Retina (tissue), 1 donor: ENCODE measurements at regions not wholly inside any gene's neighbourhood (a gene's known extent, or its start where the extent isn't known, plus 50 kb on each side); places are given as distances from the start of the nearest gene placed in this dataset.
"Not testable (repeated sequence)": the region's sequence is repeated elsewhere in the genome, so short reads cannot be mapped to it uniquely, and the experiment has no call there.

Experiments
- DNase-seq: peaks from one replicate; pipeline ENCODE4 v3.0.0-alpha.2; 2016

DNA sequence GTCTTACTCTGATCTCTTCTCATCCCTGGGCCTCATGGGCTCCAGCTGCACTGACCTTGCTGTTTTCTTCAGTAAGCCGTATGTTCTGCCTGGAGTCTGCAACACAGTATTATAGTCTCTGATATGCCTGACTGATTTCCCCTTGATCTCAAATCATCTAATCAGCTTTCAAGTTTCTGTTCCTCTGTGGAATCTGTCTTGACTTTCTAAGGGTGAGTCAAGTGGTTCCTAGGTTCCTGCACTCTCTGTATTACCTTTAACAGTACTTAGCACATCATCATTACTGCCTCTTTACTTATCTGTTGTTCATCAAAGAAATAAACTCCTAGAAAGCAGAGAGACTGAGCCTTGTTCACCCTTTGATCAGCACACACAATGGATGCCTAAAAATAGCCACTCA lies 350.7 kb downstream of the LMO7 start:
- no peak for DNase-seq

DNA sequence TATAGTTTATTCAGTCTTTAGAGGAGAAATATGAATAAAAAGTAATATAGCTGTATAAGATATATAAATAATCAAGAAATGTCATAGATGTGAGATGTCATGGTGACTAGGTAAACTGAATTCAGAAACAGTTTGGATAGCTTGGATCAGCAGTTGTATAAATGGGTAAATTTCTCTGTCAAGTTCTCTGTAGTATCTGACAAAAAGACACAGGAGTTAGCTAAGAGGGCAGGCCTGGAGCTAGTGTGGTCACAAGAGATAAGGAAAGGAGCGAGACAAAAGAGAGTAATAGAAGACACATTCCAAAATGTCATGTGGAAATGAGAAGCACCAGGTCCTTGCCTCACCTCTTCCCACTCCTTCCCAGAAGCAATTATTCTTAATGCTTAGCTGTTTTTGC lies 349.0 kb downstream of the LMO7 start:
- no peak for DNase-seq

GRCh38 chr13:75978818-75979217 lies 342.7 kb downstream of the LMO7 start:
- no peak for DNase-seq

DNA sequence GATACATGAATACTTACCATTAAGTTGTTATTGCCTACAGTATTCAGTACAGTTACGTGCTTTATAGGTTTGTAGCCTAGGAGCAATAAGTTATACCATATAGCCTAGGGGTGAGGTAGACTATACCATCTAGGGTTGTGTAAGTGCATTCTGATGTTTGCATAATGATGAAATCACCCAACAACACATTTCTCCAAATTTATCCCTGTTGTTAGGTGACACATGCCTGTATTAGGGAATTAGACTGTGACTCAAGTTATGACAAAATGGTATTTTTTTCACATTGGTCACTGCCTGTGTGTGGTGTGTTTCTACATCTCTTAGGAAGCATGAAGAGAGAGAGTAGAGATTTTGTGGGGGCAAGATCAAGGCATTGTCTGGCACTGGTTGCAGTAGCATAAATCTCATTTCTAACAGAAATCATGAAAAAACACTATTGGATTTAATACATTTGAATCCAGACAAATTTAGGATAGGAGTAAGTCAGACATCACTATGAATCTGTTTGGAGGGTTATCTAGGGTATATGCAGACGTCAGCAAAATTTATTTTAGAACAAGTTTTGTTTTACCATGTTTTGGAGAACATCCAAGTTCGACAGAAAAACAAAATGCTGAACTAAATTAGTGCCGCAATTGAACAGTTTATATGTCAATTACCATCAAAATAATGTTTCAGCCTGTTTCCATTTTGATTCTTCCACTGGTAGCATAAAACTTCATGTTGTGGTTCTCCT lies 332.1 kb downstream of the LMO7 start:
- DNase-seq, result no peak

- DNase-seq, result no peak
Observed at GRCh38 chr13:75963302-75963701, 327.2 kb downstream of the LMO7 start.

DNA sequence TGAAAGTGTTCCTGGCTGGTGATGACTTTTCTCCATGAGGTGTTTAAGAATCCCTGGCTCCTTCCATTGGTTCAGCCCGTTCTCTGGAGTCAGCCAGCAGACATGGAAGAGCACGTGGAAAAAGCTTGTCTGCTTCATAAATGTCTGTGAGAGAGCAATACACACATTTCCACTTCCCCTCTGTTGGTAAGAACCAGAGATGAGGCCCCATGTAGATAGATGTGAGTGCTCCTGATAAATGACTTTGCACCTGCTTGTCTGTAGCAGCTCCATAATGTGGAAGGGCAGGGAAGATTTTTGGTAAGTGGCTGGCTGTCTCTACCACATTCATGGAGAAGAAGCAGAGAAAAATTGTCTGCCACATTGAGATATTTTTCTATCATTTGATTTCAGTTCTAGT lies 325.8 kb downstream of the LMO7 start:
- DNase-seq, result no peak

- no peak for DNase-seq
Observed at GRCh38 chr13:75960538-75960994, 324.4 kb downstream of the LMO7 start.

DNA sequence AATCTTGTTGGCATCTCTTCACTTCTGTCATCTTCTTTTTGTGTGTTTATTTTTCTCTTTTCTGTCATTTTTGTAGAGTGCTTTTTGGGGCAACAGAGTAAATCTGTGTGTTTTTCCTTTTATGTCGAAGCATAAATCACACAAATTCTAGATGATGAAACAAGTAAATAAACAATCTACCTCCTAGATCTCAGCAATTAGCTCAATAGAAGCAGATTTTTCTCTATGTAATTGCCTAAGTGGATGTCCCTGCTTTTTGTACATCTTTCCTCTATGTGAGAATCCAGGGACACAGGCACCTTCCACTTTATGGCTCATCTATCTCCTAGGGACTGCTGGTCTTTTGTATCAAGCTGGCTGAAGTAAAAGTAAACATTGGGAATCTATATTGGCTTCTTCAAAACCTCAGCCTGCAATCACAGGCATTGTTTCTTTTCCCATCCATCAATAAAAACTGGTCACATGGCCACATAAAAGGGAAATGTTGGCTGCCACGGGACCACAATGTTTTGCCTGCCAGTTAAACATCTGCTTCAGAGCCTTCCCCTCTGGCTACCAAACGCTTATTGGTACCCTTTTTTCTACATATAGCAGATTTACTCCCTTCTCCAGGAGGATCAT lies 323.8 kb downstream of the LMO7 start:
- no peak for DNase-seq

DNA sequence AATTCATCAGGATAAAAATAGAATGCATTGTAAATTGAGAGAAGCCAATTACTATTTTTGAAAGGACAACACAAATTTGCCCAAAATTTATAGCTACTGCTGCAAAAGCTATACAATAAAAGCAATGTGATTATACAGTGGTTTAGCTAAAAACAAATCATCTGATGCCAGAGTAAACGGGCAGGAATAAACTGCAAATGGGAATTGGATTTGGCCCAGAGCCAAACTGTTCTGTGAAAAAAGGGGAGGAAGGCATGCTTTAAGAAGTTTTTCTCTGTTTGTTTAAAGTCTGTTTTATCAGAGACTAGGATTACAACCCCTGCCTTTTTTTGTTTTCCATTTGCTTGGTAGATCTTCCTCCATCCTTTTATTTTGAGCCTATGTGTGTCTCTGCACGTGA lies 317.5 kb downstream of the LMO7 start:
- DNase-seq, result not testable (repeated sequence)

- no peak for DNase-seq
Observed at GRCh38 chr13:75947448-75947847, 311.3 kb downstream of the LMO7 start.

GRCh38 chr13:75946536-75947284 lies 310.6 kb downstream of the LMO7 start:
- no peak for DNase-seq

- no peak for DNase-seq
Observed at GRCh38 chr13:75945841-75946482, 309.8 kb downstream of the LMO7 start.

DNA sequence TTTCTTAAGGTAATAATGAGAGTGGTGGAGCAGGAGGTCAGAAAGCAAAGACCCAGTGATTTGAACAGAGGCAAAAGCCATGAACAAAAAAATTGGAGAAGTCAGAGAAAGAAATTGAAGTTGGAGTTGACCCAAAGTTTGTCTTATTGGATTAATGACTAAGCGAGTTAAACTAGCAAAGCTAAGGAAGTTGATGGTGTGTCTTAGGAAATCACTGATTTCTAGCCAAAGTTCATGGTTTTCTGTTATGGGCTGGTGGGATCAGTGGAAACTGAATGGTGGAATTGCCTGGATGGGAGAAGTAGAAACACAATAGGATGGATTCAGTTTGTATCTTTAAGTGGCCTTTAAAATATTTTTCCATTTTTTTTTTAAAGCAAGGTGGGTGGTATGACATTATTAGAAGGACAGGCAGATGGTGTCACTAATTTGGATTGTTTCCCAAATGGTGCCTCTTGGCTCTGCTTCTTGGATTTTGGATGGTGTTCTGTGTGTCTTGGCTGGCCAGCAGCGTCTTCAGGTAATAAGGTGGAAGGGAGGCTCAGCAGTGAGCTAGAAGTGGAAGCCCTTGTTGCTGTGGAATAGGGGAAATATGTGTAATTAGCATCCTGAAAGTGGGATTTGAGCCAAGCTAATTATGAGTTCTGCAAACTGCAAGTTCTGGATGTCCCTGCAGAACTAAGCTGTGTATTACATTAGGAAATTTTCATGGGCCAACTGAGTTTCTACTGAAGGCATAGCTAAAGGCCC lies 302.9 kb downstream of the LMO7 start:
- no peak for DNase-seq

DNA sequence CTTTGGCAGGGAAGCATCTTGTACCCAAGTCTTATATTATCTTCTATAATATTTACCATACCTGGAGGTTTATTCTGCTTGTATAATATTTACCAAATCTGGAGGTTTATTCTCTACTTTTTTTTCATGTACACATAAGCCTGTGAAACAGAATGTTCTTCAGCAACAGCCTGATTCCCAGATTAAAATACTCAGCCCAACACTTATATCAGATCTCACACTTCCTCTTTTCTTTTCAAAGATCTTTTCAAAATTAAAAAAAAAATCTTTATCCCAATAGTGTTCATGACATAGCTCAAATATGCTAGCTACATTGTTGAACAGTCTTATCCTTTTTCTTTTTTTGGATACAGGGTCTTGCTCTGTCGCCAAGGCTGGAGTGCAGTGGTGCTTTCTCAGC lies 300.7 kb downstream of the LMO7 start:
- DNase-seq, result no peak

GRCh38 chr13:75935805-75936204 lies 299.7 kb downstream of the LMO7 start:
- DNase-seq, result no peak

DNA sequence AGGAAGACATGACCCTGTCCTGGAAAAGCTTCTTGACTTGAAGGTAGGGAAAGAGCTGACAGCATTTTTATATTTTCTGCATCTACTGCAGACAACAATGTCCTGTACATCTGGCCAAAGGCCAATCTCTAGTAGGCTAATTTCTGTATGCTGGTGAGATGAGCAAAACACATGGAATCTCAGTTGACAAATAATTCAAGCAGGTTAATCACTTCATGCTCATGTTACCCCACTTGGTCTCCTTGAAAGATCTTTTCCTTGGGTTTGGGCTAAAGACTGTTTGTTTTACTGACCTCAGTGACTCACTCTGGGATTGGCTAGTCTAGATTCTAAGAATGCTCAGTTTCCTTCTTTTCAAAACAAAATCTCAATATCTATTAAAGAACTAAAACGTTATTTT lies 298.8 kb downstream of the LMO7 start:
- no peak for DNase-seq

- no peak for DNase-seq
Observed at GRCh38 chr13:75932636-75933035, 296.5 kb downstream of the LMO7 start.

- DNase-seq, result no peak
Observed at GRCh38 chr13:75931116-75931515, 295.0 kb downstream of the LMO7 start.

DNA sequence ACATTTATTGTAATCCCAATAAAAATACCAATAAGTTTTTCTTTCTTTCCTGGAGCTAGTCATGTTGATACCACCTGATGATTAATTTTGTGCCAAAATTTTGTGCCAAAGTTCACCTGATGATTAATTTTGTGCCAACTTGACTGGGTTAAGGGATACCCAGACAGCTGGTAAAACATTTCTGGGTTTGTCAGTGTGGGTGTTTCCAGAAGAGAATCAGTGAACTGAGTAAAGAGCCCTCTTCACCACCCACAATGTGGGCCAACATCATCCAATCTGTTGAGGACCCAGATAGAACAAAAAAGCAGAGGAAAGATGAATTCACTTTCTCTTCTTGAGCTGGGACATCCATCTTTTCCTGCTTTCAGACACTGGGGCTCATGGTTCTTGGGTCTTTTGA lies 292.9 kb downstream of the LMO7 start:
- DNase-seq, result no peak

DNA sequence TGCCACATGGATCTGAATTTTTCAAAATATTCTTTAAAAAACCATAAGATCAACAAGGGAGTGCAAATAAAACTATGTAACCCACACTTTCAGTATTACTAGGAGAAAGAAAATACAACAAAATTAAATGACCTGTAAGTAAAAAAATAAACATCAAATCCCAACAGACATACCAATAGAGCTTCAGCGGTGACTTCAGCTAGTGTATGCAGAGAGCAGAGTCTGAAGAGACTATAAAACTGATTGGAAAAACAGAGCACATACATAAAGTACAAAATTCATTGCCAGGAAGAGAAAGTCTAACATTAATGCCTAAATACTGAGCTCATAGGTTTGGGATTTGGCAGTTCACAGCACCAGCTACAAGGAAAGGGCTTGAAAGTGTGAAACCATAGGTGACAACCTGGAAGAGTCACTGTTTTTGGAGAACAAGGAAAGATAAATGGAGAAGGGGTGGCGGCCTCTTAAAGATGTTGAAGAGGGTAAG lies 291.1 kb downstream of the LMO7 start:
- DNase-seq, result no peak

DNA sequence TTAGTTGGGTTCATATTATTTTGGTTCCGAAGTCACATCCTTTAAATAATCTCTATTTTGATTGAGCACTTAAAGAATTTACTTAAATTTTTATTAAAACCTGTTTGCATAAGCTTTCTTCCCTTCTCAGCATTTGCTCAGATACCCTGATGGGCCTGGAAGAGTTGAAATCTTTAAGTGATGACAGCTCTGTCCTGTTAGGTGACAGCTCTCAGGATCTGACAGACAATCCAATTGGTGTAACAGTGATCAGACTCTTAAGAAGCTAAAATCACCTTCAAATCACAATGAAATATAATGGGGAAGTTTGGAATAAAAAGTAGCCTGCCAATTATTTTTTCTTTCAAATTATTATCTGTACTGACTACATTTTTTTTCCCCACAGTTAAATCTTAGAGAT lies 284.4 kb downstream of the LMO7 start:
- no peak for DNase-seq

- DNase-seq, result no peak
Observed at GRCh38 chr13:75919660-75920199, 283.6 kb downstream of the LMO7 start.
